ENCODE measurements at regions not wholly inside any gene's neighbourhood (a gene's known extent, or its start where the extent isn't known, plus 50 kb on each side); places are given as distances from the start of the nearest gene placed in this dataset.

- no peaks in the 10 kb centered on the region for H3K36me3 ChIP-seq (ENCODE audit: insufficient read depth, low read length)
- no peak overlapping the region for H3K9ac ChIP-seq (ENCODE audit: low read depth, low read length)
- H3K9me3 ChIP-seq (ENCODE audit: control insufficient read depth, insufficient read depth, low read length), result no peaks in the 10 kb centered on the region; the same call in 1 of the 2 replicates
- no peaks in the 10 kb centered on the region for H3K4me1 ChIP-seq (ENCODE audit: insufficient read depth, low read length)
These were observed 376.4 kb upstream of the LRRC7 start for GRCh38 chr1:69191335-69191734.

GRCh38 chr1:69195136-69195535, 372.6 kb upstream of the LRRC7 start:
- H3K4me1 ChIP-seq (ENCODE audit: insufficient read depth, low read length), result no peaks in the 10 kb centered on the region
- no peaks in the 10 kb centered on the region for H3K9me3 ChIP-seq (ENCODE audit: control insufficient read depth, insufficient read depth, low read length)

DNA sequence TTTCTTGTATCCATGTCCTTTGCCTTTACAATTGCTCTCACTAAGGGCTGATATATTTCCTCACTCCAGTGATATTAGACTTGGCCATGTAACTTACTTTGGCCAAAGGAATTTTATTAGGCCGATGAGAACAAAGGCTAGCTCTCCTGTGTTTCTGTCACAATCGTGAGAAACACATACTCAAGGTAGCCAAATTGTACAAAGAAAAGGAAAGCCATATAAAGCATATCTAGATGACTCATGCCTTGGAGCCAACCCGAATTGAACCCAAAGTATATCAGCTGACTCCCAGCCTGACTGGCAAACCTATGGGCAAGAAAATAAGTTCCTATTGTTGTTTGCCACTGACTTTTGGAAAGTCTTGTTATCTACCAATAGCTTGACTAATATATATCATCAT, 371.7 kb upstream of the LRRC7 start:
- Histone ChIP-seq H3K9me3 (ENCODE audit: control insufficient read depth, insufficient read depth, low read length) (no peaks in the 10 kb centered on the region), H3K4me1 (ENCODE audit: insufficient read depth, low read length) (no peaks in the 10 kb centered on the region), H3K36me3 (ENCODE audit: insufficient read depth, low read length) (no peaks in the 10 kb centered on the region), H3K9ac (ENCODE audit: low read depth, low read length) (no peak overlapping the region)

More at GRCh38 chr1:69195136-69195535, 372.6 kb upstream of the LRRC7 start:
- Histone ChIP-seq H3K9ac (ENCODE audit: low read depth, low read length) (no peak overlapping the region), H3K36me3 (ENCODE audit: insufficient read depth, low read length) (no peaks in the 10 kb centered on the region)

GRCh38 chr1:69197816-69198215, 369.9 kb upstream of the LRRC7 start:
- H3K9ac ChIP-seq (ENCODE audit: low read depth, low read length), result no peak overlapping the region
- no peaks in the 10 kb centered on the region for H3K9me3 ChIP-seq (ENCODE audit: control insufficient read depth, insufficient read depth, low read length)
- H3K4me1 ChIP-seq (ENCODE audit: insufficient read depth, low read length), result no peaks in the 10 kb centered on the region
- H3K36me3 ChIP-seq (ENCODE audit: insufficient read depth, low read length), result no peaks in the 10 kb centered on the region

DNA sequence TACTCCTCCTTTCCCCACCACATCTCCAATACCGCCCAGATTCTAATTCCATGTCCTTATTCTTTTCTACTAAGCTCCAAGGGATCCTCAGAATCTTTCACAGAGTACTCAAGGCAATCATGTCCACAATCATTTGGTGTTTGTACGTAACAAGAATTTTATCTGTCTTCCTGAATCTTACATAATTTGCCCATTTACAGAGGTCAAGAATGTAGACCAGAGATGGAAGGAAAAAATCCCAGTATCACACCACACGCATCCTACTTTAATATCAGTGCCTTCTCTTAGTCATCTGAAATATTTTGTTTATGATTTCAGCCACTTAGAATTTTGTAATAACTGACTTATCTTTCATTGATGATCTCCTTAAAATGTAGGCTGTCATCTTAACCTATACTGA, 366.0 kb upstream of the LRRC7 start:
- Histone ChIP-seq H3K4me1 (ENCODE audit: insufficient read depth, low read length) (no peaks in the 10 kb centered on the region), H3K9me3 (ENCODE audit: control insufficient read depth, insufficient read depth, low read length) (peaks cover 10% of the 10 kb centered on the region; the same call in 1 of the 2 replicates), H3K36me3 (ENCODE audit: insufficient read depth, low read length) (no peaks in the 10 kb centered on the region), H3K9ac (ENCODE audit: low read depth, low read length) (no peak overlapping the region)

GRCh38 chr1:69203166-69203565, 364.6 kb upstream of the LRRC7 start:
- Histone ChIP-seq H3K4me1 (ENCODE audit: insufficient read depth, low read length) (no peaks in the 10 kb centered on the region), H3K9me3 (ENCODE audit: control insufficient read depth, insufficient read depth, low read length) (peaks cover 10% of the 10 kb centered on the region; the same call in 1 of the 2 replicates), H3K36me3 (ENCODE audit: insufficient read depth, low read length) (no peaks in the 10 kb centered on the region)

GRCh38 chr1:69213644-69214043, 354.1 kb upstream of the LRRC7 start:
- Histone ChIP-seq H3K4me1 (ENCODE audit: insufficient read depth, low read length) (no peaks in the 10 kb centered on the region), H3K36me3 (ENCODE audit: insufficient read depth, low read length) (no peaks in the 10 kb centered on the region), H3K9ac (ENCODE audit: low read depth, low read length) (no peak overlapping the region), H3K9me3 (ENCODE audit: control insufficient read depth, insufficient read depth, low read length) (no peaks in the 10 kb centered on the region)

More at GRCh38 chr1:69203166-69203565, 364.6 kb upstream of the LRRC7 start:
- H3K9ac ChIP-seq (ENCODE audit: low read depth, low read length), result no peak overlapping the region

DNA sequence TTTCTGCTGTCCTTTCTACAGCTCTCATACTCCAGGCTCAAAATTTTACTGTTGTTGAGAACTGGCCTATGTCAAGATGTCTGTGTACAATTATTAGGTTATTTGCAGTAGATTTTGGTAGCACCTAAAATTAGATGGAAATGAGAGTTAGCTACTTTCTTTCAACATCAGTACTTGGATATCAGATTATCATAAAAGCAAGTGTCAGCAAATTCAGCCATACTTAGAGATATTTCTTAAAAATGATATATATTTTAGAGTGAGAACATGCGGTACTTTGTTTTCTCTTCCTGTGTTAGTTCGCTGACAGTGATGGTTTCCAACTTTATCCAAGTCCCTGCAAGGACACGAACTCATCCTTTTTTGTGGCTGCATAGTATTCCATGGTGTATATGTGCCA, 351.8 kb upstream of the LRRC7 start:
- H3K9me3 ChIP-seq (ENCODE audit: control insufficient read depth, insufficient read depth, low read length), result no peaks in the 10 kb centered on the region
- no peaks in the 10 kb centered on the region for H3K4me1 ChIP-seq (ENCODE audit: insufficient read depth, low read length)
- no peak overlapping the region for H3K9ac ChIP-seq (ENCODE audit: low read depth, low read length)
- H3K36me3 ChIP-seq (ENCODE audit: insufficient read depth, low read length), result no peaks in the 10 kb centered on the region

DNA sequence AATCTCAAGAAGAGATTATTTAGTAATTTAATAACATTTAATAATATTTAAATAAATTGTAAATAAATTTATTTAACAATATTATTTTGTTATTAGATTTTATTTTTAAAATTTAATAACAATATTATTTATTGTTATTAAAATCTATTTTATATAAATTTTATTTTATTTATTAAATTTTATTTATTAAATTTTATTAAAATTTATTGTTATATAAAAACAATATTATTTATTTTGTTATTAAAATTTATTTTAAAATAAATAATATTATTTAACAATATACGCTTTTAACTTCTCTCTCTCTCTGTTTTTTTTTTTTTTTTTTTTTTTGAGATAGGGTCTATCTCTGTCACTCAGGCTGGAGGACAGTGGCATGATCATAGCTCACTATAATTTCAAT, 347.1 kb upstream of the LRRC7 start:
- Histone ChIP-seq H3K4me1 (ENCODE audit: insufficient read depth, low read length) (no peaks in the 10 kb centered on the region), H3K9ac (ENCODE audit: low read depth, low read length) (no peak overlapping the region), H3K36me3 (ENCODE audit: insufficient read depth, low read length) (no peaks in the 10 kb centered on the region), H3K9me3 (ENCODE audit: control insufficient read depth, insufficient read depth, low read length) (no peaks in the 10 kb centered on the region)

GRCh38 chr1:69221524-69221923, 346.2 kb upstream of the LRRC7 start:
- H3K9ac ChIP-seq (ENCODE audit: low read depth, low read length), result no peak overlapping the region
- no peaks in the 10 kb centered on the region for H3K36me3 ChIP-seq (ENCODE audit: insufficient read depth, low read length)
- no peaks in the 10 kb centered on the region for H3K4me1 ChIP-seq (ENCODE audit: insufficient read depth, low read length)
- no peaks in the 10 kb centered on the region for H3K9me3 ChIP-seq (ENCODE audit: control insufficient read depth, insufficient read depth, low read length)

DNA sequence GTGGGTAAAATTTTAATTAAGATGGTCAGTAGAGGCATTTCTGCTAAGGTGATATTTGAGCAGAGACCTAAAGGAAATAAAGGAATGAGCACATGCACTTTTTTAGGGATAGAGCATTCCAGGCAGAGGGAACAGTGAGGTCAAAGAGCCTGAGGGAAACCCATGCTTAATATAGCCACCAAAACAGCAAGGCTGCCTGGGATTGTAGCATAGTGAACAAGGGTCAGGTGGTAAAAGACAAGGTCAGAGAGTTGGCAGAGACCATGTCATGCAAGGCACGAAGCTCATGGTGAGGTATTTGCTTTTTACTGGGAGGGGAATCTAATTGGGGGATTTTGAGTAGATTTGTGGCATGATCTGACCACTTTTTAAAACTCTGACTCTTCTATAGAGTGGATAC, 344.6 kb upstream of the LRRC7 start:
- Histone ChIP-seq H3K4me1 (ENCODE audit: insufficient read depth, low read length) (no peaks in the 10 kb centered on the region), H3K9ac (ENCODE audit: low read depth, low read length) (no peak overlapping the region), H3K36me3 (ENCODE audit: insufficient read depth, low read length) (no peaks in the 10 kb centered on the region), H3K9me3 (ENCODE audit: control insufficient read depth, insufficient read depth, low read length) (no peaks in the 10 kb centered on the region)

DNA sequence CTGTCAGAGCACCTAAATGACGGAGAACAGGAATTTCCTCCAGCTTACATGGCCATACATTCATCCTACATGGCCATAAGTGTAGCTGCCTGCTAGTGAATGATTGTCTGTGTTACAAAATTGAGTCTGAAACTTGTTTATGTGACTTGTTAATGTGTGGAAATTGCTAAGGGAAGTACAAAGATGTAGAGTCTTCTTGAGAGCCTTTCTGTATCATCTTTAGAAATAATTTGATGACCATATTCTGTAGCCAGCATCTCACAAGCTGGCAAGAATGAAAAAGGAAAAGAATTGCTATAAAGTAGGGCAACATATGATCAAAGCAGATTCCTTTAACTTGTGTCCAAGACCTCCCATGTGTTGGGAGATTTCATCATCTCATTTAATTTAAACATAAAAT, 339.2 kb upstream of the LRRC7 start:
- H3K9ac ChIP-seq (ENCODE audit: low read depth, low read length), result no peak overlapping the region
- no peaks in the 10 kb centered on the region for H3K9me3 ChIP-seq (ENCODE audit: control insufficient read depth, insufficient read depth, low read length)
- H3K4me1 ChIP-seq (ENCODE audit: insufficient read depth, low read length), result peaks cover 10% of the 10 kb centered on the region; the same call in 1 of the 2 replicates
- H3K36me3 ChIP-seq (ENCODE audit: insufficient read depth, low read length), result no peaks in the 10 kb centered on the region

- H3K36me3 ChIP-seq (ENCODE audit: insufficient read depth, low read length), result no peaks in the 10 kb centered on the region
- no peaks in the 10 kb centered on the region for H3K9me3 ChIP-seq (ENCODE audit: control insufficient read depth, insufficient read depth, low read length)
- no peak overlapping the region for H3K9ac ChIP-seq (ENCODE audit: low read depth, low read length)
- peaks cover 12% of the 10 kb centered on the region; the same call in 1 of the 2 replicates for H3K4me1 ChIP-seq (ENCODE audit: insufficient read depth, low read length)
These were observed 337.5 kb upstream of the LRRC7 start for GRCh38 chr1:69230208-69230607.

GRCh38 chr1:69233463-69233862, 334.3 kb upstream of the LRRC7 start:
- Histone ChIP-seq H3K36me3 (ENCODE audit: insufficient read depth, low read length) (no peaks in the 10 kb centered on the region), H3K9me3 (ENCODE audit: control insufficient read depth, insufficient read depth, low read length) (no peaks in the 10 kb centered on the region), H3K4me1 (ENCODE audit: insufficient read depth, low read length) (peaks cover 12% of the 10 kb centered on the region; the same call in 1 of the 2 replicates), H3K9ac (ENCODE audit: low read depth, low read length) (no peak overlapping the region)

- H3K9me3 ChIP-seq (ENCODE audit: control insufficient read depth, insufficient read depth, low read length), result no peaks in the 10 kb centered on the region
- peaks cover 8% of the 10 kb centered on the region; the same call in 1 of the 2 replicates for H3K4me1 ChIP-seq (ENCODE audit: insufficient read depth, low read length)
- no peaks in the 10 kb centered on the region for H3K36me3 ChIP-seq (ENCODE audit: insufficient read depth, low read length)
- no peak overlapping the region for H3K9ac ChIP-seq (ENCODE audit: low read depth, low read length)
These were observed 323.5 kb upstream of the LRRC7 start for GRCh38 chr1:69244211-69244610.

DNA sequence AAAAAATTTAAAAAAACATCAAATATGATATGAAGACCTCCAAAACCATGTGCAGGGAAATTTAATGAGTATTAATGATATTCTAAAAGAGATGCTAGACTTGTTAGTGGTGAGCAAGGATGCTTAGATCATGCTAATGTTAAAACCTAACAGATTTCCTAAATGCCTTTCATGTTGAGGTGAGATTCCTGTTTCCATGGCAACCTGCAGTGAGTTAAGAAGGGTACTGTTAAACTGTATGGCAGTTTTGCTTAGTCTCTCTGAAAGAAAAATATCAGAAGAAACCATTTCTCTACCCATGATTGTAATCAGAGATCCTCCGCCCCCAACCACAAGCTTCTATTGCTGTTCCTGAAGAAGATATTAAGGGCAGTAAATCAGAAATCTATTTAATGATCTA, 321.6 kb upstream of the LRRC7 start:
- Histone ChIP-seq H3K4me1 (ENCODE audit: insufficient read depth, low read length) (peaks cover 8% of the 10 kb centered on the region; the same call in 1 of the 2 replicates), H3K9me3 (ENCODE audit: control insufficient read depth, insufficient read depth, low read length) (no peaks in the 10 kb centered on the region), H3K36me3 (ENCODE audit: insufficient read depth, low read length) (no peaks in the 10 kb centered on the region), H3K9ac (ENCODE audit: low read depth, low read length) (no peak overlapping the region)

Measured in ES-I3 (cell line).